ENCODE measurements at regions not wholly inside any gene's neighbourhood (a gene's known extent, or its start where the extent isn't known, plus 50 kb on each side); places are given as distances from the start of the nearest gene placed in this dataset.

GRCh38 chr4:181858741-181859140 is 384.5 kb upstream of the TENM3 start:
- H3K4me3 ChIP-seq (ENCODE audit: control insufficient read depth, low read depth, low read length), result no peak overlapping the region
- no peak for DNase-seq (ENCODE audit: low read depth)
- TF ChIP-seq CTCF (IDR thresholded peaks at IDR 0.05; ENCODE audit: control insufficient read depth, insufficient read depth, low read depth, low read length, missing control alignments), result no peak

GRCh38 chr4:181859439-181859838 is 383.8 kb upstream of the TENM3 start:
- no peak overlapping the region for H3K4me3 ChIP-seq (ENCODE audit: control insufficient read depth, low read depth, low read length)
- no peak for DNase-seq (ENCODE audit: low read depth)
- TF ChIP-seq CTCF (IDR thresholded peaks at IDR 0.05; ENCODE audit: control insufficient read depth, insufficient read depth, low read depth, low read length, missing control alignments), result no peak

GRCh38 chr4:181860157-181860556 is 383.0 kb upstream of the TENM3 start:
- DNase-seq (ENCODE audit: low read depth), result peak; percentile 80
- no peak for TF ChIP-seq CTCF (IDR thresholded peaks at IDR 0.05; ENCODE audit: control insufficient read depth, insufficient read depth, low read depth, low read length, missing control alignments)
- H3K4me3 ChIP-seq (ENCODE audit: control insufficient read depth, low read depth, low read length), result no peak overlapping the region

GRCh38 chr4:181860668-181861067 is 382.5 kb upstream of the TENM3 start:
- no peak overlapping the region for H3K4me3 ChIP-seq (ENCODE audit: control insufficient read depth, low read depth, low read length)
- DNase-seq (ENCODE audit: low read depth), result no peak
- TF ChIP-seq CTCF (IDR thresholded peaks at IDR 0.05; ENCODE audit: control insufficient read depth, insufficient read depth, low read depth, low read length, missing control alignments), result no peak

- H3K4me3 ChIP-seq (ENCODE audit: control insufficient read depth, low read depth, low read length), result no peak overlapping the region
- no peak for DNase-seq (ENCODE audit: low read depth)
- no peak for TF ChIP-seq CTCF (IDR thresholded peaks at IDR 0.05; ENCODE audit: control insufficient read depth, insufficient read depth, low read depth, low read length, missing control alignments)
Observed at GRCh38 chr4:181863856-181864255, 379.3 kb upstream of the TENM3 start.

- TF ChIP-seq CTCF (IDR thresholded peaks at IDR 0.05; ENCODE audit: control insufficient read depth, insufficient read depth, low read depth, low read length, missing control alignments), result no peak
- no peak for DNase-seq (ENCODE audit: low read depth)
Observed at GRCh38 chr4:181870326-181870725, 372.9 kb upstream of the TENM3 start.

GRCh38 chr4:181874602-181875001 is 368.6 kb upstream of the TENM3 start:
- no peak overlapping the region for H3K4me3 ChIP-seq (ENCODE audit: control insufficient read depth, low read depth, low read length)
- no peak for TF ChIP-seq CTCF (IDR thresholded peaks at IDR 0.05; ENCODE audit: control insufficient read depth, insufficient read depth, low read depth, low read length, missing control alignments)
- no peak for DNase-seq (ENCODE audit: low read depth)

More at GRCh38 chr4:181870326-181870725, 372.9 kb upstream of the TENM3 start:
- H3K4me3 ChIP-seq (ENCODE audit: control insufficient read depth, low read depth, low read length), result no peak overlapping the region

Measured in AG09309 (cell line).